ENCODE measurements at regions not wholly inside any gene's neighbourhood (a gene's known extent, or its start where the extent isn't known, plus 50 kb on each side); places are given as distances from the start of the nearest gene placed in this dataset.
A peak's percentile ranks its signal among the peaks of the same experiment; 100 is the strongest.

DNA sequence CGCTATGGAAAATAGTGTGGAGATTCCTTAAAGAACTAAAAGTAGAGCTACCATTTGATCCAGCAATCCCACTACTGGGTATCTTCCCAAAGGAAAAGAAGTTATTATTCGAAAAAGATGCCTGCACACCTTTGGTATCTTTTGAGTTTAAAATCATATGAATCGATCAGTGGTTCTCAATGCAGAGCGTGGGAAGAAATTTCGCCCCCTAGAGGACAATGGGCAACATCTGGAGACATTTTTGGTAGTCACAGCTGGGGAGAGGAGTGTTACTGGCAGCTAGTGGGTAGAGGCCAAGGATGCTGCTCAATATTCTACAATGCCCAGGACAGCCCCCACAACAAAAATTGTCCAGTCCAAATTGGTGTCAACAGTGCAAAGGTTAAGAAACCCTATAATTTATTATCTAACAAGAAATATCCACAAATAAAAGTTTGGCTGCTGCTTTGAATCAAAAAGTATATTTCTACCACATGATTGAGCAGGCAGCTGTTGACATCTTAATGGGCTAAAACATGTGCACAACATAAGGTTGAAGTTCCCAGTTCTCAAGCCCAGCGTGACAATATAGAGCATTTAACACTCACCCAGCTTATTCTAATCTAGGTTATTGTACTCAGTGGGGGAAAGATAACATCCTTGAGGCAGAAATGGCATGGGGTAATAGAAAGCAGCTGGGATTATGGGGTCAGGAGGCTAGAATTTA lies 425.7 kb downstream of the LRATD1 start:
- no peak overlapping the region for H3K9ac ChIP-seq (ENCODE audit: low read length)
- TF ChIP-seq EZH2 (IDR thresholded peaks at IDR 0.05; ENCODE audit: borderline replicate concordance, low read length), result no peak
- peak; percentile 61 for TF ChIP-seq CTCF (IDR thresholded peaks at IDR 0.05; ENCODE audit: low read length)
- no peak overlapping the region for H2AFZ ChIP-seq (ENCODE audit: low read length)
- no peak overlapping the region for H3K4me3 ChIP-seq (ENCODE audit: low read depth, low read length, poor library complexity, severe bottlenecking)
- H3K79me2 ChIP-seq (ENCODE audit: insufficient read depth, low read length), result no peaks in the 10 kb centered on the region
- H3K4me2 ChIP-seq (ENCODE audit: low read length), result no peak overlapping the region
- H3F3A ChIP-seq (ENCODE audit: insufficient read depth, low read length), result no peaks in the 10 kb centered on the region
- no peaks in the 10 kb centered on the region for H4K20me1 ChIP-seq (ENCODE audit: insufficient read depth, low read length)
- H3K27ac ChIP-seq (ENCODE audit: low read depth, low read length, poor library complexity, severe bottlenecking), result no peak overlapping the region
- 0 out of 2 replicates have a peak, but pooled peaks cover 4% of the 10 kb centered on the region for H3K27me3 ChIP-seq (ENCODE audit: insufficient read depth, low read length)
- H3K4me1 ChIP-seq (ENCODE audit: insufficient read depth, low read length, severe bottlenecking), result no peaks in the 10 kb centered on the region
- H3K9me2 ChIP-seq (ENCODE audit: low read depth, low read length), result no peaks in the 10 kb centered on the region
- no peaks in the 10 kb centered on the region for H3K36me3 ChIP-seq (ENCODE audit: insufficient read depth, low read length)
- no peaks in the 10 kb centered on the region for H3K9me3 ChIP-seq (ENCODE audit: low read length)

DNA sequence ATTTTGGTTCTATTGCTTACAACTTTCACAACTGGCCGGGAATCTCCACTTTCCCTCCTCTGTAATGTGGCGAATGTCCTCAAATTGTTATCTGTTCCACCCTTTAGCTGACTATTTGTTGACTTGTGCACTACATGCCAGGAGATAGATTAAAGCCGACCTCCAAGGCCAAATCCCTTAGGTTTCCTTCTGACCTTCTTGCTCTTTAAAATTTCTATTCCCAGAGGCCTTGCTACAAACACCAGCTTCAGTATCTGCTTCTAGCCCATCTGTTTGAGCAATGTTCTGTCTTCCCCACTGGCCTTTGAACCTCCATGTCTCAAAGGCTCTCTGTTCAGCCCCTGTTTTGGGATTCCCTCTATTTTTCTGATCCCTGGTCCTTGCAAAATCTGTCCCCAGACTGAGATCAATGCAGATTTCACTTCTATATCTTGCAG lies 426.2 kb downstream of the LRATD1 start:
- H3K27ac ChIP-seq (ENCODE audit: low read depth, low read length, poor library complexity, severe bottlenecking), result no peak overlapping the region
- H4K20me1 ChIP-seq (ENCODE audit: insufficient read depth, low read length), result no peaks in the 10 kb centered on the region
- H3K79me2 ChIP-seq (ENCODE audit: insufficient read depth, low read length), result no peaks in the 10 kb centered on the region
- H3K36me3 ChIP-seq (ENCODE audit: insufficient read depth, low read length), result no peaks in the 10 kb centered on the region
- no peaks in the 10 kb centered on the region for H3K27me3 ChIP-seq (ENCODE audit: insufficient read depth, low read length)
- H2AFZ ChIP-seq (ENCODE audit: low read length), result no peak overlapping the region
- no peaks in the 10 kb centered on the region for H3K9me3 ChIP-seq (ENCODE audit: low read length)
- TF ChIP-seq EZH2 (IDR thresholded peaks at IDR 0.05; ENCODE audit: borderline replicate concordance, low read length) (no peak), CTCF (IDR thresholded peaks at IDR 0.05; ENCODE audit: low read length) (no peak)
- H3K4me1 ChIP-seq (ENCODE audit: insufficient read depth, low read length, severe bottlenecking), result no peaks in the 10 kb centered on the region
- H3K4me2 ChIP-seq (ENCODE audit: low read length), result no peak overlapping the region
- H3K4me3 ChIP-seq (ENCODE audit: low read depth, low read length, poor library complexity, severe bottlenecking), result no peak overlapping the region
- H3F3A ChIP-seq (ENCODE audit: insufficient read depth, low read length), result no peaks in the 10 kb centered on the region
- no peak overlapping the region for H3K9ac ChIP-seq (ENCODE audit: low read length)
- H3K9me2 ChIP-seq (ENCODE audit: low read depth, low read length), result no peaks in the 10 kb centered on the region

GRCh38 chr2:15059870-15060512 lies 427.5 kb downstream of the LRATD1 start:
- Histone ChIP-seq H3K4me1 (ENCODE audit: insufficient read depth, low read length, severe bottlenecking) (no peaks in the 10 kb centered on the region), H4K20me1 (ENCODE audit: insufficient read depth, low read length) (no peaks in the 10 kb centered on the region), H3K4me2 (ENCODE audit: low read length) (no peak overlapping the region), H3K36me3 (ENCODE audit: insufficient read depth, low read length) (no peaks in the 10 kb centered on the region), H3K9ac (ENCODE audit: low read length) (no peak overlapping the region), H3K79me2 (ENCODE audit: insufficient read depth, low read length) (no peaks in the 10 kb centered on the region), H3K27me3 (ENCODE audit: insufficient read depth, low read length) (no peaks in the 10 kb centered on the region), H3K27ac (ENCODE audit: low read depth, low read length, poor library complexity, severe bottlenecking) (no peak overlapping the region), H3K9me2 (ENCODE audit: low read depth, low read length) (no peaks in the 10 kb centered on the region), H3F3A (ENCODE audit: insufficient read depth, low read length) (no peaks in the 10 kb centered on the region), H3K4me3 (ENCODE audit: low read depth, low read length, poor library complexity, severe bottlenecking) (no peak overlapping the region), H2AFZ (ENCODE audit: low read length) (no peak overlapping the region), H3K9me3 (ENCODE audit: low read length) (no peaks in the 10 kb centered on the region)
- TF ChIP-seq CTCF (IDR thresholded peaks at IDR 0.05; ENCODE audit: low read length) (no peak), EZH2 (IDR thresholded peaks at IDR 0.05; ENCODE audit: borderline replicate concordance, low read length) (no peak)

All from OCI-LY1 (cell line).